Tibial nerve (tissue), 4 donors: ENCODE measurements at regions not wholly inside any gene's neighbourhood (a gene's known extent, or its start where the extent isn't known, plus 50 kb on each side); places are given as distances from the start of the nearest gene placed in this dataset.

ENCODE experiments used
- DNase-seq, 2 donors: peaks; one replicate each; pipeline ENCODE4 v3.0.0-alpha.2; 2019; ENCODE audit warnings: low spot score in 2 of 2
- H3K27ac ChIP-seq, 4 donors: fragments of 200-600 bp; sonication (generic) in 3 of 4; one replicate each; pipeline ENCODE4 v1.5.1; 2017 to 2019; ENCODE audit warnings: mild to moderate bottlenecking in 1 of 4
- H3K27me3 ChIP-seq, 2 donors: fragments of 200-600 bp; sonication (generic) in 1 of 2; one replicate each; pipeline versions ENCODE4 v1.5.1 to v1.6.0; 2017 to 2019
- H3K36me3 ChIP-seq, 3 donors: fragments of 200-600 bp; sonication (generic); one replicate each; pipeline ENCODE4 v1.5.1; 2018 to 2019
- H3K4me1 ChIP-seq, 4 donors: fragments of 200-600 bp; sonication (generic) in 3 of 4; one replicate each; pipeline ENCODE4 v1.5.1; 2017 to 2019
- H3K4me3 ChIP-seq, 4 donors: fragments of 200-600 bp; sonication (generic) in 3 of 4; one replicate each; pipeline ENCODE4 v1.5.1; 2017 to 2019; ENCODE audit warnings: mild to moderate bottlenecking in 1 of 4, moderate library complexity in 1 of 4
- H3K9me3 ChIP-seq, 4 donors: fragments of 200-600 bp; sonication (generic) in 3 of 4; one replicate each; pipeline ENCODE4 v1.5.1; 2017 to 2019
- EP300 ChIP-seq, 2 donors: sonication (generic); formaldehyde crosslinking; IDR thresholded peaks; one replicate each; pipeline ENCODE4 v1.6.1; 2017; ENCODE audit warnings: antibody characterized with exemption in 2 of 2, mild to moderate bottlenecking in 1 of 2
- POLR2A ChIP-seq, 2 donors: fragments of 450-650 bp; IDR thresholded peaks; one replicate each; pipeline ENCODE4 v1.6.1; 2017; ENCODE audit warnings: antibody characterized with exemption in 2 of 2, mild to moderate bottlenecking in 2 of 2, moderate library complexity in 2 of 2
- WGBS, 2 donors: methylation state at CpG; one replicate each; pipeline ENCODE4 v1.1.5; 2018; 5-methylcytosine and 5-hydroxymethylcytosine counted together
- TF ChIP-seq, protein P1 (sequence below), 5 experiments: fragments of 200-600 bp in 3 of 5; fragments of 450-650 bp in 2 of 5; sonication (generic) in 3 of 5; IDR thresholded peaks; one replicate each; pipeline ENCODE4 v1.5.1; 2016 to 2019; ENCODE audit warnings: antibody characterized with exemption in 5 of 5, mild to moderate bottlenecking in 3 of 5, moderate library complexity in 2 of 5

DNA sequence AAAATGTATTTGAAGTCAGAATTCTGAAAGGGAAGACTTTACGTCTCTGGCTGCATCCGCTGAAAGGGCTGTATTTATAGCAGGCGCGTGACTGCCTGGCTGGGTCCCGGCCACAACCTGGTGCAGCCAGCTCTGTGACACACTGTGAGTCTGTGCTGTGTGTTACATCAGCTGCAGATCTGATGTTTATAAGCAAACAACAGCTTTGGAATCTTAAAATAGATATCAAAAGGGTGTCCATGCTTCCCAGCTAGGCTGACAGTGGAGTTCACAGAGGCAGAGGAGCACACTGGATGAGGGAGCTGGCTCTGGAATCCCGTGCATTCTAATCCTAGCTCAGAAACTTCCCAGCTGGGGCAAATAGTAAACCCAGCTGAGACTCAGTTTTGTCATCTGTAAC lies 433.4 kb upstream of the BRINP1 start:
- Histone ChIP-seq H3K27ac (no peak overlapping the region), H3K9me3 (no peaks in the 10 kb centered on the region), H3K4me3 (no peak overlapping the region), H3K36me3 (no peaks in the 10 kb centered on the region), H3K27me3 (no peaks in the 10 kb centered on the region), H3K4me1 (no peaks in the 10 kb centered on the region)
- no peak for DNase-seq
- 13 to 16% methylated on average over 5 to 6 of the region's 6 CpGs for WGBS, 2 donors
- no peak for TF ChIP-seq EP300 (IDR thresholded peaks at IDR 0.05)
- no peak for TF ChIP-seq POLR2A (IDR thresholded peaks at IDR 0.05)

DNA sequence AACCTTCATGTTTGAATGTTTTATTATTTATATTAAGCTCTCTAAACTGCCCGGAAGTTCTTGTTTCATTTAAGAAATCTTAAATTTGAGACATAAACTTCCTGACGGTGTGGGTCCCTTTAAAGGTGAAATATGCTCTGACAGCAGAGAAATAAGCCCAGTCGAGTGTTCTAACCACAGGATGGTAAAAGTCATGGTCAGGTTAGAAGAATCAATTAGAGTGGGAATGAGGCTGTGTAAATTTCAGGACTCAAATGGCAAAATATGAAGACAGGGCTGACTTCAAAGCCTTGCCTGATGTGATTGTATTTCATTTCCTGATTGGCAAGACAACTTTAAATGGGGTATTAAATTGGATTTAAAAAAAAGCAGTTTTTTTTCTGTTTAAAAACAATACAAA lies 432.9 kb upstream of the BRINP1 start:
- Histone ChIP-seq H3K4me1 (no peaks in the 10 kb centered on the region), H3K4me3 (no peak overlapping the region), H3K27me3 (no peaks in the 10 kb centered on the region), H3K27ac (no peak overlapping the region), H3K36me3 (no peaks in the 10 kb centered on the region), H3K9me3 (no peaks in the 10 kb centered on the region)
- TF ChIP-seq POLR2A (IDR thresholded peaks at IDR 0.05) (no peak), EP300 (IDR thresholded peaks at IDR 0.05) (no peak)
- TF ChIP-seq, protein P1, sequence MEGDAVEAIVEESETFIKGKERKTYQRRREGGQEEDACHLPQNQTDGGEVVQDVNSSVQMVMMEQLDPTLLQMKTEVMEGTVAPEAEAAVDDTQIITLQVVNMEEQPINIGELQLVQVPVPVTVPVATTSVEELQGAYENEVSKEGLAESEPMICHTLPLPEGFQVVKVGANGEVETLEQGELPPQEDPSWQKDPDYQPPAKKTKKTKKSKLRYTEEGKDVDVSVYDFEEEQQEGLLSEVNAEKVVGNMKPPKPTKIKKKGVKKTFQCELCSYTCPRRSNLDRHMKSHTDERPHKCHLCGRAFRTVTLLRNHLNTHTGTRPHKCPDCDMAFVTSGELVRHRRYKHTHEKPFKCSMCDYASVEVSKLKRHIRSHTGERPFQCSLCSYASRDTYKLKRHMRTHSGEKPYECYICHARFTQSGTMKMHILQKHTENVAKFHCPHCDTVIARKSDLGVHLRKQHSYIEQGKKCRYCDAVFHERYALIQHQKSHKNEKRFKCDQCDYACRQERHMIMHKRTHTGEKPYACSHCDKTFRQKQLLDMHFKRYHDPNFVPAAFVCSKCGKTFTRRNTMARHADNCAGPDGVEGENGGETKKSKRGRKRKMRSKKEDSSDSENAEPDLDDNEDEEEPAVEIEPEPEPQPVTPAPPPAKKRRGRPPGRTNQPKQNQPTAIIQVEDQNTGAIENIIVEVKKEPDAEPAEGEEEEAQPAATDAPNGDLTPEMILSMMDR (IDR thresholded peaks at IDR 0.05) = no peak
- no peak for DNase-seq
- WGBS, 2 donors = 31 to 34% methylated on average over 3 of the region's 3 CpGs

DNA sequence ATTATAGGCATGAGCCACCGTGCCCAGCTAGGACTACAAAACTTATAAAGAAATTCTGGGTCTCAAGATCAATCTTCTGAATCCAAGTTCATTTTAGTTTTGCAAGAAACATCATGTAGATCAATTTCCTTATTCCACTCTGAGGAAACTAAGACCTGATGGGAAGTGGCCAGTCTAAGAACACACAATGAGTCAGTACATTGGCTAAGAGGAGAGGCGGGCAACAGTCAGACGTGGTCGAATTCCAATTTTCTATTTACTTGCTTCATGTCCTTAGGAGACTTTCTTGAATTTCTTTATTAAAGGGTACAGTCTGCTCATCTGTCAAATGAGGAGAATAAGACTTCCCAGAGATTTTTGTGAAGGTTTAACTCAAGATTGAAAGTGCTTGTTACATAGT lies 432.1 kb upstream of the BRINP1 start:
- Histone ChIP-seq H3K27me3 (no peaks in the 10 kb centered on the region), H3K36me3 (no peaks in the 10 kb centered on the region), H3K4me1 (no peaks in the 10 kb centered on the region), H3K27ac (no peak overlapping the region), H3K4me3 (no peak overlapping the region), H3K9me3 (no peaks in the 10 kb centered on the region)
- WGBS, 2 donors = 73 to 78% methylated on average over 4 of the region's 4 CpGs
- DNase-seq = no peak
- TF ChIP-seq EP300 (IDR thresholded peaks at IDR 0.05) (no peak), POLR2A (IDR thresholded peaks at IDR 0.05) (no peak)
- TF ChIP-seq, protein P1 (IDR thresholded peaks at IDR 0.05) = no peak

DNA sequence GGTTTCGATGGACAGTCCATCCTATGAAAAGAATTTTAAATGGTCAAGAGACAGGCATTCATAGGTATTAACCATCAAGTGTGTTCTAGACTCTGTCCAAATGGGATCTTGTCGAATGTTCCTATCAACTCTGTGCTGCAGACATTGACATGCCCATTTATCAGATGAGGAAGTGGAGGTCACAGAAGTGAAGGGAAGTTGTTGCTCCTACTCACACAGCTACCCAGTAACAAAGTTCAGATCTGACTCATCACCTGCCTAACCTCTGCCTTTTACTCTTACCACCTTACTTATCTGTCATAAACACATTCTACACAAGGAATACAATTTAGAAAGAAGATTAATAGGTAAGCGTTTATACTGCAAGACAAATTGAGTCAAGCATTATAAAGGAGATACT lies 426.2 kb upstream of the BRINP1 start:
- no peak for DNase-seq

DNA sequence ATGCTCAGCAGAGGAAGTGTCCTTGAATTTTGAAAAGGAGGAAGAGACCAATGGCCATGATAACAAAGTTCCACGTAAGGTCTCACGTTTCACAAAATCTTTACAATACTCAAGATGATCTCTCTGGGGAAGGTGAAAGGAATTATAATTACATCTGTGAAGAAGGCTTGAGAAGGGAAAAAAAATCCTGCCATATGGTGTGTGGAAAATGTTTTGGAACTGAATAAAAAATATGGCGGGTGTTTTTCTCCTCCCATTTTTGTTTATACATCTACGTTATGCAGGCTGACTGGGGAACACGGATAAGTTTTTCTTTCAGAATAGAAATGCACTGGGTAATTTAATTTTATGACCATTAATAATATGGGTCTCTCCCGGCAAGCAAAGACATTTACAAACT lies 425.6 kb upstream of the BRINP1 start:
- WGBS, 2 donors = 71 to 73% methylated on average over 6 of the region's 6 CpGs
- Histone ChIP-seq H3K4me3 (no peak overlapping the region), H3K4me1 (no peaks in the 10 kb centered on the region), H3K9me3 (no peaks in the 10 kb centered on the region), H3K27me3 (no peaks in the 10 kb centered on the region), H3K36me3 (no peaks in the 10 kb centered on the region), H3K27ac (no peak overlapping the region)
- no peak for TF ChIP-seq POLR2A (IDR thresholded peaks at IDR 0.05)
- TF ChIP-seq, protein P1 (IDR thresholded peaks at IDR 0.05) = no peak
- no peak for DNase-seq

More for the DNA sequence above, 426.2 kb upstream of the BRINP1 start:
- Histone ChIP-seq H3K27ac (no peak overlapping the region), H3K4me3 (no peak overlapping the region), H3K4me1 (no peaks in the 10 kb centered on the region), H3K36me3 (no peaks in the 10 kb centered on the region), H3K27me3 (no peaks in the 10 kb centered on the region), H3K9me3 (no peaks in the 10 kb centered on the region)
- WGBS, 2 donors = 86 to 88% methylated on average over 3 of the region's 3 CpGs
- TF ChIP-seq, protein P1 (IDR thresholded peaks at IDR 0.05) = no peak
- no peak for TF ChIP-seq POLR2A (IDR thresholded peaks at IDR 0.05)
- TF ChIP-seq EP300 (IDR thresholded peaks at IDR 0.05) = no peak

DNA sequence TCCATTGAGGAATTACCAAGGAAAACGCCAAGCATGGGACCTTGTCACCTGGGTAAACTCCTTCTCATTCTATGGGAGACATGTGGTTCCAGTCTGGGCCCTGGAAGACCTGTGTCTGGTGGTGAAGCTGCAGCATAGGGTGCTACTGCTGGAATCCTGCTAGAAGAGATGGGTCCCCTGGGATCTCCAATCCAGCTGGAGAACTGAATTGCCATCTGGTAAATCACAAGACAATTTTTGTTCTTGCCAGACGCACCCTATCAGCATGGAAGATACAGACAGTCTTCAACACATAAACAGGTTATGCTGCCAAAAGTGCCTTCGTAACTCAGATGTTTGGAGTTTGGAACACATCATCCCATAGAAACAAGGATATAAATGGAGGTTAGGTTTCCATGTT lies 424.0 kb upstream of the BRINP1 start:
- Histone ChIP-seq H3K36me3 (no peaks in the 10 kb centered on the region), H3K27me3 (no peaks in the 10 kb centered on the region), H3K4me1 (no peaks in the 10 kb centered on the region), H3K9me3 (no peaks in the 10 kb centered on the region), H3K27ac (no peak overlapping the region), H3K4me3 (no peak overlapping the region)
- TF ChIP-seq POLR2A (IDR thresholded peaks at IDR 0.05) (no peak), EP300 (IDR thresholded peaks at IDR 0.05) (no peak)
- TF ChIP-seq, protein P1 (IDR thresholded peaks at IDR 0.05) = no peak
- 75 to 76% methylated on average over 3 of the region's 3 CpGs for WGBS, 2 donors
- no peak for DNase-seq
